Erythroblast (primary cell): ENCODE measurements at regions not wholly inside any gene's neighbourhood (a gene's known extent, or its start where the extent isn't known, plus 50 kb on each side); places are given as distances from the start of the nearest gene placed in this dataset.
"Not testable (repeated sequence)": the region's sequence is repeated elsewhere in the genome, so short reads cannot be mapped to it uniquely, and the experiment has no call there.

Experiments
- GATA1 ChIP-seq: IDR thresholded peaks from 2 replicates; pipeline ENCODE4 v1.6.1; 2011; ENCODE audit warnings: low read depth, mild to moderate bottlenecking, control low read depth, low read length, moderate library complexity
- POLR2A ChIP-seq: IDR thresholded peaks from 2 replicates; pipeline ENCODE4 v1.6.1; 2011; ENCODE audit warnings: mild to moderate bottlenecking, low read length

- not testable (repeated sequence) for TF ChIP-seq POLR2A, GATA1
These were observed 291.3 kb downstream of the CNTNAP3B start for GRCh38 chr9:41837684-41838561.
